GM15510 (cell line): ENCODE measurements at regions not wholly inside any gene's neighbourhood (a gene's known extent, or its start where the extent isn't known, plus 50 kb on each side); places are given as distances from the start of the nearest gene placed in this dataset.

Experiments
- POLR2A ChIP-seq: IDR thresholded peaks from 3 replicates; pipeline ENCODE4 v1.6.1; 2011; ENCODE audit warnings: borderline replicate concordance; ENCODE audit not compliant: insufficient read length; ENCODE audit errors: extremely low read depth

- no peak for TF ChIP-seq POLR2A
Measured at GRCh38 chr15:58285212-58285920, 146.4 kb upstream of the LIPC start.

DNA sequence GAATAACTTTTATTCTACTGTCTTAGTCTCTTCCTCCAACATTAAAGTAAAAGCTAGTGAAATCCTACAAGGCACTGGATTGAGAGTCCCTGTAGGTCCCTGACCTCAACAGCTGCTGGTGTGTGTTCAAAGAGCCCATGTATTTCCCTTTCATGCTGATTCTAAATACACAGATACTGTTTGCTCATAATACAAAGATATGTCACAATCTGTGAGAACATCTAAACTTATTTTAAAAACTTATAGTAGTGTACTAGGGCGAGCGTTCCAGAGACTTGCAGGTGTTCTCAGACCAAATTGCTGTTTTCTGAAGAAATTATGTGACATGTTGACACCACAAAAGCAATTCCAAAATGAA, 145.9 kb upstream of the LIPC start:
- TF ChIP-seq POLR2A: no peak

GRCh38 chr15:58286523-58286922, 145.3 kb upstream of the LIPC start:
- TF ChIP-seq POLR2A: no peak

DNA sequence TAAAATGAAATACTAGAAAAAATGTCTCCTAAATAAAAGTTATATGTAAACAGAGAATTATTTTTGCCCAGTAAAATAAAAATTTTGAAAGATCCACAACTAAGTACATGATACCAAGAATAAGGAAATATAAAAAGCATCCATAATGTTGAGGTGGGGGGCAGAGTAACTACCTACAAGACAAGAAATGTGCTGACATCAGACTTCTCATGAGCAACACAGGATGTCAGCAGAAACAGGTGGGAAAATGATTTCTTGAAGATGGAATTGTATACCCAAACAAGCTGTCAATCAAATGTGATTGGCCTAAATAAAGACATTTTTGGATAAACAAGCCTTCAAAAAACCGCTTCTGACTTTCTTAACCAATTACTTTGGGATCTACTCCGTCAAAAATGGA, 143.9 kb upstream of the LIPC start:
- no peak for TF ChIP-seq POLR2A

GRCh38 chr15:58288592-58288991, 143.2 kb upstream of the LIPC start:
- TF ChIP-seq POLR2A: no peak

DNA sequence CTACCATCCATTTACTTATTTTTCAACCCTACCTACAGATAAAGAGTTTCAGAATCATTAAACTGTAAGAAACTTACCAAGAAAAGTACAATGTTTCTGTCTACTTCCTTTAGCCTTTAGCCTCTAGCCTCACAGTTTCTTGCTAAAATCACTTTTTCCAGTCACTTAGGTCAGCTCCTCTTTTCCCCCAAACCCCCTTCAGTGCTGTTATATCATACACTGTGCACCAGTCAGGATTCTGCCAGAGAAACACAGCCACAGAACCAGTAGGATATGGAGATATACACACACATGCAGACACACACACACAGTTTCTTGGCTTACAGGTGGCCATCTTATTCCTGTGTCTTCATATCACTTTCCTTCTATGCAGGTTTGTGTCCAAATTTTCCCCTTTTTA, 139.9 kb upstream of the LIPC start:
- no peak for TF ChIP-seq POLR2A

DNA sequence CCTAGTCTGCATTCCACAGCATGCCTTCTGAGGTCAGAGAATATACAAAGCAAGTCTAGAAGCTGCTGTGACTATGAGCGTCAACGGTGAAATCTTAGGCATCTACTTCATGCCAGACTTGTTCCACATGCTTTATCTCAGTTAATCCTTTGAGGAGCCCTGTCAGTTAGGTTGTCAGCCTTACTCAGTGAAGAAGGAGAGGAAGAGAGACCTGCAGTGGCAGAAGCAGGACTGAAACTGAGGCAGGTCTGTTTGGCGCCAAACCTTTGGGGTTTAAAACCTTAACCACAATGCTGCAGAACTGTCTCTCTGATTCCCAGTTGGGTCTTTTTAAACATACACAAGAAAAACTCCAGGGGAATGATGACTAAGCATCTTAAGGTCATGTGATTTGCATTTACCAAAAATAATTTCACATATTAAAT, 139.0 kb upstream of the LIPC start:
- TF ChIP-seq POLR2A: no peak

GRCh38 chr15:58293622-58294550, 137.9 kb upstream of the LIPC start:
- TF ChIP-seq POLR2A: no peak

DNA sequence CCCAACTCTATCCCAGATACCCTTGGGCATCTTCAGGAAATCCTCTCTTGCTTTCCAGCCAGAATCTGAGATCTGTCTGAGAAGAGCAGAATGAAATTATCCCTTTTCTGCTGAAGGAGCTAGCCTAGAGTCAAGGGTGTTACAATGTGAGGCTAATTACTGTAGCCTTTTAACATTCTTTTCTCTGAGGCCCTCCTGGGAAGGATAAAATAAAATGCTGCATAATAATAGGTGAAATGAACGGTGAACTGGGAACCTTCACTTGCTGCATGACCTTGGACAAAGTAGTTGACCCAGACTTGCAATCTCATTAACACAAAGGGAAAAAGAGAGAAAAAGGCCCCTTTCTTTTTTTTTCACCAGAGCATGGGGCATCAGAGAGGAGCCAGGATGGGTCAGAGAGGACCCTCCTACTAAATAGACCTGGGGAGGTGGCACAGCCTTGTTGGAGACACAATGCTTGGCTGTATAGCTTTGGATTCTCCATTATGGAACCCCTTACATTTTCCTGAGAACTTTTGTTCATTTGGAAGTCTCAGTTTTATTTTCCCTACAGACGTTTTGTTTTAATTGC, 137.0 kb upstream of the LIPC start:
- no peak for TF ChIP-seq POLR2A

GRCh38 chr15:58295637-58296215, 136.1 kb upstream of the LIPC start:
- no peak for TF ChIP-seq POLR2A

DNA sequence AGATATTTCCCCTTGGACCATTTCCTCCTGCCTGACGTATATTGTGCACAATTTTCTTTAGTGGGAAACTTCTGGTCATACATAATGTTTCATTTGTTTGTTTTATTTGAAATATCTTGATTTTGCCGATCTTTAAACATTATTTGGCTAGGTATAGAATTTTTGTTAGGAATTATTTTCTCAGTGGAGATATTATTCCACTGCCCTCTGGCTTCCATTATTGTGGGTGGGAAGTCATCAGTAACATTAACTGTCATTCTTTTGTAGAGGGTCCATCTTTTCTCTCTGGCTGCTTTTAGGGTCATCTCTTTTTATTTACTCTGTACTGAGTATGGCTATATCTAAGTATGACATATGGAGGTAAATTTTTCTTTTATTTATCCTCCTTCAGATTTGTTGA, 135.5 kb upstream of the LIPC start:
- TF ChIP-seq POLR2A: no peak

- TF ChIP-seq POLR2A: no peak
Measured at GRCh38 chr15:58297639-58298038, 134.2 kb upstream of the LIPC start.

DNA sequence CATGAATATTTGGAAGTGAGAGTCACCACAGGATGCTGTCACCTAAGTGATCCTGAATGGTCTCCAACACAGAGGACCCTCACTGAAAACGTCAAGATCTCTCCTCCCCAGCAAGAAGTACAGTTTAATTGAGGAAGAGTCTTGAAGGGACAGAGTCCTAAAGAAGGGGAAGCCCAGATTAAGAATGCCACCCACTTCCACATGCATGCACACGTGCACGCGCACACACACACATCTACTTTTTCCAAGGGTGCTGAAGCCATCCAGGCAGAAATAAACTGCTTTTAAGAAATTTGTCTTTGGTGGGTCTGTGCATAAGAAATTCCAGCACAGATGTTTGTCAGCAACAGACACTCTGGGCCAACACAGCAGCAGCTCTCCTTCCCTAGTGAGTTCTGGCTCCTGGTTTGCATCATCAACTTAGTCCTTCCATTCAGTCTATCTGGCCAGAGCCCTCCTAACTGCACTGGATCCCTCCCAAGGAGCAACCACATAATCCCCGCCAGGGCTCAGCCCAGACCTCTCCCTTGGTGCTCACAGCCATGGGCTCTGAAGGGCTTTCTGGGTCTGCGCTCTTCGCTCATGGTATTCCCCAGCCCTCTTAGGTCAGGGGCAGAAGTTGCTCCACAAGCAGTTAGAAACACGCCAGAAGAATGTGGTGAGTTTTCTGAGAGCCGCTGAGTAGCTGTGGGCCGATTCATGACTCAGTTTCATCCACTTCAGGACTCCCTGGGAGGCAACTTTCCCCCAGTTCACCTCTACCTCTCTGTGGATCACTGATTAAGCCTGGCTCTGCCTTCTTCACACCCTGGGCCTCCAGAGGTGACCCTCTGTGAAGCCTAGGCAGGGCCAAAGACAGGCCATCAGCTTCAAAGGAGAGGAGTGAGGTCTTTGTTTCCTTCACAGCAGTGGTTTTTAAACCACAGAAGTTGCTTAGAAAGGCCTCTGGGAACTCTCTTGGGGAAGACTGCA, 132.6 kb upstream of the LIPC start:
- no peak for TF ChIP-seq POLR2A

DNA sequence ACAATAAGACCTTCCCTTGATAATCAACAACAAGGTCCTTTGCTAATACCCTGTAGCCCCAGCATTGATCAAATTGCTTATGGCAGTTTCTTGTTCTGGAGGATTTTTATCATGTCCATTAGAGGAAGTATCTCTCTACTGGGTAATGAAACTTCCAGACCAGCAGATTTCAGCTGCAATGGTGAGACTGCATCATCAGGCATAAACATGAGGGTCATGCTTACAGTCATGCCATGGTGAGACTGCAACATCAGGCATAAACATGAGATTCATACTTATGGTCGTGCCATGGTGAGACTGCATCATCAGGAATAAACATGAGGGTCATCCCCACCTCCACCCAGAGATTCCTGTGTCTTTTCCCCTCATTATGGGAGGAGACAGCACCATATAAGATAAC, 129.0 kb upstream of the LIPC start:
- TF ChIP-seq POLR2A: no peak

- no peak for TF ChIP-seq POLR2A
Measured at GRCh38 chr15:58303236-58303635, 128.6 kb upstream of the LIPC start.
